ENCODE measurements at regions not wholly inside any gene's neighbourhood (a gene's known extent, or its start where the extent isn't known, plus 50 kb on each side); places are given as distances from the start of the nearest gene placed in this dataset.

DNA sequence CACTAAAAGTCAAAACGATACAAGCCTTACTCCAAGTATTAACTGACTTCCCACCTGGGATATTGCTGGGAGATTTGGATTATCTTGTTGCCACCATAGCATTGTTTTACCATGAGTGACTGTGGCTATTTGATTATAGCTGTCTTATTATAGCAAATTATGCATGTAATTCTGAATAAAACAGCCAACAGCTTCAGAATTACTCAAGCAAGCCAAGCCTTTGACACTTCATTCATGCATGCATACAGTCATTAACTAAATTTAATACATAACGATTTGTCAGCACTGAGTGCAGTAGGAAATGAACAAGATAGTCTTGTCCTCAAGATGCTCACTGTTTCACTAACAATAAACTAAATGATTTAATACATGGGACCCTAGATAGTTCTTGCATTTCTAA is 133.0 kb upstream of the FRMD6 start:
- TF ChIP-seq POLR2A (IDR thresholded peaks at IDR 0.05; ENCODE audit: low read depth, low read length): no peak
- no peak for TF ChIP-seq TAF1 (IDR thresholded peaks at IDR 0.05; ENCODE audit: borderline replicate concordance, low read depth, low read length)
- TF ChIP-seq POLR2AphosphoS5 (IDR thresholded peaks at IDR 0.05; ENCODE audit: low read depth, low read length): no peak
